Fibroblast of mammary gland (primary cell): ENCODE measurements at regions not wholly inside any gene's neighbourhood (a gene's known extent, or its start where the extent isn't known, plus 50 kb on each side); places are given as distances from the start of the nearest gene placed in this dataset.
"Not testable (repeated sequence)": the region's sequence is repeated elsewhere in the genome, so short reads cannot be mapped to it uniquely, and the experiment has no call there.

Experiments used
- DNase-seq: peaks from one replicate; pipeline ENCODE4 v3.0.0-alpha.2; 2010; ENCODE audit warnings: low read depth
- H3K4me3 ChIP-seq: 2 replicates; pipeline ENCODE4 v1.5.1; 2011; ENCODE audit warnings: low read depth, mild to moderate bottlenecking, low read length, moderate library complexity; ENCODE audit not compliant: control insufficient read depth
- TF ChIP-seq, protein P1 (sequence below): conservative IDR thresholded peaks from 2 replicates; pipeline ENCODE4 v1.5.1; 2011; ENCODE audit warnings: low read depth, low read length, inconsistent platforms; ENCODE audit not compliant: control insufficient read depth, insufficient read depth

DNA sequence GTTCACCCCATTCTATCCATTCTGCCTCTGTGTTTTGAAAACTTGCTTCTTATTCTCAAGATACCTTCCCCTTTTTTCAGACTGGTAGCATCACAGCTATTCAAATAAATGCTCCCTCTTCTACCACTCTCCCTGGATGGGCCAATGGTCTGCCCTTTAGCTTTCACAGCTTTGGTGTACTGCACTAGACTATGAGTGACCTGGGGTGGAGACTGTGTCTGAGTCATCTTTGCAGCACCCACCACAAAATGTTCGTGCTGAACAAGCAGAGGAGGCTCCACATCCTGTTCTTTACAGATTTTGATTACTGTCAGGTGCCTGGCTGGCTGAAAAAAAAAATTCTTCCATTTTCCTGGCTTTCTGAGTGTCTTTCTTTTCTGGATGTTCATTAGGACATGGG, 1104.1 kb upstream of the TMEM132C start:
- TF ChIP-seq, protein P1, sequence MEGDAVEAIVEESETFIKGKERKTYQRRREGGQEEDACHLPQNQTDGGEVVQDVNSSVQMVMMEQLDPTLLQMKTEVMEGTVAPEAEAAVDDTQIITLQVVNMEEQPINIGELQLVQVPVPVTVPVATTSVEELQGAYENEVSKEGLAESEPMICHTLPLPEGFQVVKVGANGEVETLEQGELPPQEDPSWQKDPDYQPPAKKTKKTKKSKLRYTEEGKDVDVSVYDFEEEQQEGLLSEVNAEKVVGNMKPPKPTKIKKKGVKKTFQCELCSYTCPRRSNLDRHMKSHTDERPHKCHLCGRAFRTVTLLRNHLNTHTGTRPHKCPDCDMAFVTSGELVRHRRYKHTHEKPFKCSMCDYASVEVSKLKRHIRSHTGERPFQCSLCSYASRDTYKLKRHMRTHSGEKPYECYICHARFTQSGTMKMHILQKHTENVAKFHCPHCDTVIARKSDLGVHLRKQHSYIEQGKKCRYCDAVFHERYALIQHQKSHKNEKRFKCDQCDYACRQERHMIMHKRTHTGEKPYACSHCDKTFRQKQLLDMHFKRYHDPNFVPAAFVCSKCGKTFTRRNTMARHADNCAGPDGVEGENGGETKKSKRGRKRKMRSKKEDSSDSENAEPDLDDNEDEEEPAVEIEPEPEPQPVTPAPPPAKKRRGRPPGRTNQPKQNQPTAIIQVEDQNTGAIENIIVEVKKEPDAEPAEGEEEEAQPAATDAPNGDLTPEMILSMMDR, result no peak
- no peak overlapping the region for H3K4me3 ChIP-seq
- DNase-seq, result peak; percentile 89

DNA sequence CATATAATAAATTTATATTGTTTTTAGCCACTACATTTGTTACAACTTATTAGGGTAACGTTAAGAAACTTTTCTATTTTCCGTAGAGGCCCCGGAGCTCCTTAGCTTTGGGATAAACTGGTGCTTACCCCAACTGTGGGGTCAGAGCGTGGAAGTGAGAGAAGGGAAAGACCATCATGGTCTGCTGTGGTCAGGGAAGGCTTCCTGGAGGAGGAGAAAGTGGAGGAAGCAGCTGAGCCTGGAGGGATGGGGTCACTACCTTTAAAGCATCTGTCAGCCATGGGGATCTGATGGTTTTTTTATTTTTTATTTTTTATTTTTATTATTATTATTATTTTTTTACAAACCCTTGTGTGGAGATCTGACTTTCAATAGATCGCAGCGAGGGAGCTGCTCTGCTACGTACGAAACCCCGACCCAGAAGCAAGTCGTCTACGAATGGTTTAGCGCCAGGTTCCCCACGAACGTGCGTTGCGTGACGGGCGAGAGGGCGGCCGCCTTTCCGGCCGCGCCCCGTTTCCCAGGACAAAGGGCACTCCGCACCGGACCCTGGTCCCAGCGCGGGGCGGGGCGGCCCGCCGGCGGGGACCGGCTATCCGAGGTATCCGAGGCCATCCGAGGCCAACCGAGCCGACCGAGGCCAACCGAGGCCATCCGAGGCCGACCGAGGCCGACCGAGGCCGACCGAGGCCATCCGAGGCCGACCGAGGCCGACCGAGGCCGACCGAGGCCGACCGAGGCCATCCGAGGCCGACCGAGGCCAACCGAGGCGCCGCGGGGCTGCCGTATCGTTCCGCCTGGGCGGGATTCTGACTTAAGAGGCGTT, 1101.2 kb upstream of the TMEM132C start:
- peak; percentile 85 for DNase-seq
- H3K4me3 ChIP-seq, result peak overlapping the region; percentile 44
- TF ChIP-seq, protein P1, result no peak

DNA sequence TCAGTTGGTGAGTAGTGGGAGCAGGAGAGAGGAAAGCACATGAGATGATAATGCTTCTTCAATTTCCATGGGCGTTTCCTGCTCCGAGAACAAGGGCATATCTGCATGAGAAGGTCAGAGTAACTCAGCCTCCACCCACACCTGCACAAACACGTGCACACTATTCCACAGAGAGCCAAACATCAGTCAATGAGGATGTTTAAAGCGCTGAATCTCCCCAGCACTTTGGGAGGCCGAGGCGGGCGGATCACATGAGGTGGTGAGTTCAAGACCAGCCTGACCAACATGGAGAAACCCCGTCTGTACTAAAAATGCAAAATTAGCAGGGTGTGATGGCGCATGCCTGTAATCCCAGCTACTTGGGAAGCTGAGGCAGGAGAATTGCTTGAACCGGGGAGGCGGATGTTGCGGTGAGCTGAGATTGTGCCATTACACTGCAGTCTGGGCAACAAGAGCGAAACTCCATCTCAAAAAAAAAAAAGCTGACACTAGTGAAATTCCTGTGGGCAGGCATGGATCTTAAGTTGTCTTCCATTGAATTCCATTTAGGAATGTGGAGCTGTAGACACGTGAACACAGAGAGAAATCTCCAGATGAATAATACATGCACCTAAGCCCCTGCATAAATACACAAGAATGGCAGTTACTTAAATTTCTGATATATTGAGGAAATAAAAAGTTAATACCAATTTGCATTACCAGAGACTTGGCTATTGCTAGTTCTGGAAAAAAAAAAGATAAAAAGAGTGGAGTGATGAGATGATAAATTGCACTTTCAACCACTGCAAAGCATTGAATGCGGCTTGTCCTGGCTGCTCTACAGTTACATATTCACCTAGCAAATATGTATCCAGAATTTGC, 1097.4 kb upstream of the TMEM132C start:
- peak; percentile 85 for DNase-seq
- no peak overlapping the region for H3K4me3 ChIP-seq
- TF ChIP-seq, protein P1, result no peak

DNA sequence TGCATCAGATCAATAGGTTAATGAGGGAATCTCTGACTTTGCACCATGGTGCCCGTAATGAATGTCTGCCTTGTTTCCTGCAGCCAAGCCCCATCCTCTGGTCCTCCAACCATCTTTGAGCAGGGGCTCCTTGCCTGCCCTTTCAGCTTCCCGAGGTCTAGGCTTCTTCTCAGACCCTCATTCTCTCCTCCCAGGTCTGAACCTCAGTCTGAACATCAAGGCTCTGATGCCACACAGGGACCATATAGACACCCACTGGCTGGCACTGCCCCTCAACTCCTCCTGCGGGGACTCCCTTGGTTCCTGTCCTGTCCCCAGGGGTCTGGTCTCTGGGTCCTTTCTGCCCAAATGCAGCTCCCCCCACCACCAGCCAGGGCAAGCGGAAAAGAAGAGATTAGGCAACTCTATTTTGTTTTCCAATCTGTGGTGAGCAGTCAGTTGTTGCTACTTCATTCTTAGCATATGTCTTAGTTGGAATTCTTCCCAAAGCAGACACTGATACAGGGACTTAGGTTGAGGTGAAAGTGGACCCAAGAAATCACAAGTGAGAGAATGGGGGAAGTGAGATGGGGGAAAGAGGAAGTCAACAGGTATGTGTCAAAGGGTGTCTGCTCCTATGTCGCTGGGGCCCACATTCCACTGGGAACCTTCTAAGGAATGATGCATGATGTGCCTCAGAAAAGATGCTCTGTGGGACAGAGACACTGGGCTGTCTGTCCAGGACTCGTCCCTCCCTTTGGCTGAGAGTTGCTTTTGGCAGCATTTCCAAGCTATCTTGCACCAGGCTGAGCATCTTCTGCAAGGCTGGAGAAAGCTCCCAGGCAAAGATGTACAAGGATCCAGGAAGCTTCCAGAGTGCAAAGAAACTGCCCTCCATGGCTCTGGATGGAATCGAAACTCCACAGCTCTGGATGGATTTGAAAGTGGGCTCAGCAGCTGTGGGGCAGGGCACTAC, 1096.5 kb upstream of the TMEM132C start:
- H3K4me3 ChIP-seq, result no peak overlapping the region
- peak; percentile 87 for DNase-seq
- TF ChIP-seq, protein P1, result no peak

DNA sequence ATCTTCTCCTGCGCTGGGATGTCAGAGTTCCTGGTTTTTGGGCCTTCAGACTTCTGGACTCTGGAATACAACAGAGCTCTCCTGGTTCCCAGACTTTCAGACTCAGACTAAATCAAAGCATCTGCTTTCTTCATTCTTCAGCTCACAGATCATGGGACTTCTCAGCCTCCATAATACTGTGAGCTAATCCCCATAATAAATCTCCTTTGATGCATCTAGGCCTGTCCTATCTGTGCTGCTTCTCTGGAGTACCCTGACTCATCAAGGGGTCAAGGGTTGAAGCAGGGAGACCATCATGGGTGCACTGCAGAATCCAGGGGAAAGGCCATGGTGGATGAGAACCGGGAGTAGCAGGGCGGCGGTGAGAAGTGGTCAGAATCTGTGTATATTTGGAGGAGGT, 1094.1 kb upstream of the TMEM132C start:
- H3K4me3 ChIP-seq, result no peak overlapping the region
- DNase-seq, result peak; percentile 86
- TF ChIP-seq, protein P1, result no peak

DNA sequence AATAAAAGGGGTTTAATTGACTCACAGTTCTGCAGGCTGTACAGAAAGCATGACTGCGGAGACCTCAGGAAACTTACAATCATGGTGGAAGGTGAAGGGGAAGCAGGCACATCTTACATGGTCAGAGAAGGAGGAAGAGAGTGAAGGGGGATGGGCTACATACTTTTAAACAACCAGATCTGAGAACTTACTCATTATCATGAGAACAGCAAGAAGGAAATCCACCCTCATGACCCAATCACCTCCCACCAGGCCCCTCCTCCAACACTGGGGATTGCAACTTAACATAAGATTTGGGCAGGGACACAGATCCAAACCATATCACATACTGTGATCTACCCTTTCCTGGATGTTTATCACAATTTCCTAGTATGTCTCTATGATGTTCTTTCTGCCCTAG, 1093.0 kb upstream of the TMEM132C start:
- DNase-seq, result peak; percentile 50
- not testable (repeated sequence) for H3K4me3 ChIP-seq
